GM23248 (cell line): ENCODE measurements at regions not wholly inside any gene's neighbourhood (a gene's known extent, or its start where the extent isn't known, plus 50 kb on each side); places are given as distances from the start of the nearest gene placed in this dataset.

Experiments used
- EZH2 ChIP-seq: fragments of 200-600 bp; sonication (generic); IDR thresholded peaks from 2 replicates; pipeline ENCODE4 v1.6.1; 2018; ENCODE audit warnings: antibody characterized with exemption, mild to moderate bottlenecking; ENCODE audit not compliant: insufficient read depth, poor library complexity, severe bottlenecking
- EZH2phosphoT487 ChIP-seq: fragments of 200-600 bp; sonication (generic); IDR thresholded peaks from 2 replicates; pipeline ENCODE4 v1.6.1; 2018; ENCODE audit warnings: antibody characterized with exemption, moderate library complexity, mild to moderate bottlenecking, low read depth; ENCODE audit not compliant: insufficient read depth

DNA sequence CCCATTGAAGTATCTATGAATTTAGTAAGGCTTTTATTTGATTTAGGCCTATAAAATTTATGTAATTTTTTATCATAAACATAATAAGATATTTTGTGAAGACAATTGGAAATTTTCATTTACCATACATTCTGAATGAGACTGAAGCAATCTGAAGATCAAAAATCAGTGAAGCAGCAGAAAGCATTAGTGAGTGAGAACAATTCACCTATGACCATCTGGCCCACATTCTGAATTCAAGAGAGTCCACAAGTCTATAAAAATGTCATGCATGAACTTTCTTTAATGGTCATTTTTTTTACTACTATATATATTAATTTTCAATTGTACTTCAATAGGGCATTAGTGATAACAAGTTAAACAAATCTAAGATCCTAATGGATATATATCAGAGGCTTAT is 1026.6 kb upstream of the MAP3K7 start:
- TF ChIP-seq EZH2, result no peak
- no peak for TF ChIP-seq EZH2phosphoT487
